GM23338 (cell line): ENCODE measurements at regions not wholly inside any gene's neighbourhood (a gene's known extent, or its start where the extent isn't known, plus 50 kb on each side); places are given as distances from the start of the nearest gene placed in this dataset.

Source experiments
- CREB1 ChIP-seq: fragments of 250-450 bp; sonication (Bioruptor Pico); IDR thresholded peaks from 2 replicates; pipeline ENCODE4 v1.5.0; 2020; ENCODE audit warnings: low read depth, mild to moderate bottlenecking, moderate library complexity
- CTCF ChIP-seq, 2 experiments: fragments of 200-600 bp in 1 of 2; sonication (generic) in 1 of 2; conservative IDR thresholded peaks; 2 replicates each; pipeline versions ENCODE4 v1.5.1 to v1.6.1; 2016 to 2017; ENCODE audit warnings: antibody characterized with exemption in 2 of 2, low read depth in 2 of 2, mild to moderate bottlenecking in 2 of 2, moderate library complexity in 1 of 2
- ETS1 ChIP-seq: IDR thresholded peaks from 2 replicates; pipeline ENCODE4 v1.6.1; 2016; ENCODE audit warnings: antibody characterized with exemption
- EZH2 ChIP-seq: fragments of 200-600 bp; sonication (generic); IDR thresholded peaks from one replicate; pipeline ENCODE4 v1.8.0; 2017; ENCODE audit warnings: antibody characterized with exemption, mild to moderate bottlenecking, low read depth; ENCODE audit not compliant: unreplicated experiment
- EZH2phosphoT487 ChIP-seq: fragments of 200-600 bp; sonication (generic); IDR thresholded peaks from one replicate; pipeline ENCODE4 v1.8.1; 2018; ENCODE audit warnings: antibody characterized with exemption; ENCODE audit not compliant: unreplicated experiment
- JUNB ChIP-seq: IDR thresholded peaks from one replicate; pipeline ENCODE4 v1.6.1; 2016; ENCODE audit warnings: antibody characterized with exemption; ENCODE audit not compliant: unreplicated experiment
- NANOG ChIP-seq: IDR thresholded peaks from 2 replicates; pipeline ENCODE4 v1.6.1; 2016; ENCODE audit warnings: antibody characterized with exemption, borderline replicate concordance
- POLR2AphosphoS5 ChIP-seq: IDR thresholded peaks from 2 replicates; pipeline ENCODE4 v1.6.1; 2016; ENCODE audit warnings: antibody characterized with exemption, low read depth
- STAT1 ChIP-seq: IDR thresholded peaks from one replicate; pipeline ENCODE4 v1.6.1; 2016; ENCODE audit warnings: antibody characterized with exemption; ENCODE audit not compliant: unreplicated experiment
- ZNF114 ChIP-seq: fragments of 250-450 bp; sonication (Bioruptor Pico); IDR thresholded peaks from 2 replicates; pipeline ENCODE4 v1.5.0; 2020; ENCODE audit warnings: mild to moderate bottlenecking, moderate library complexity
- ZNF331 ChIP-seq: fragments of 250-450 bp; sonication (Bioruptor Pico); IDR thresholded peaks from 2 replicates; pipeline ENCODE4 v1.5.0; 2020; ENCODE audit warnings: low read depth, mild to moderate bottlenecking, moderate library complexity
- ZNF462 ChIP-seq: fragments of 250-450 bp; sonication (Bioruptor Pico); IDR thresholded peaks from 2 replicates; pipeline ENCODE4 v1.5.0; 2020; ENCODE audit warnings: mild to moderate bottlenecking, moderate library complexity
- TF ChIP-seq, protein P1 (sequence below): IDR thresholded peaks from one replicate; pipeline ENCODE4 v1.6.1; 2018; ENCODE audit warnings: antibody characterized with exemption; ENCODE audit not compliant: unreplicated experiment

- TF ChIP-seq CTCF (conservative IDR thresholded peaks at IDR 0.05; ENCODE audit: low read depth in 2 of 2) (no peak), CREB1 (CRISPR knock-in tag) (no peak), JUNB (no peak), POLR2AphosphoS5 (no peak), EZH2 (no peak), ZNF331 (no peak), ZNF114 (CRISPR knock-in tag) (no peak), EZH2phosphoT487 (no peak), ZNF462 (CRISPR knock-in tag) (no peak), ETS1 (no peak), STAT1 (no peak), NANOG (no peak)
- TF ChIP-seq, protein P1, sequence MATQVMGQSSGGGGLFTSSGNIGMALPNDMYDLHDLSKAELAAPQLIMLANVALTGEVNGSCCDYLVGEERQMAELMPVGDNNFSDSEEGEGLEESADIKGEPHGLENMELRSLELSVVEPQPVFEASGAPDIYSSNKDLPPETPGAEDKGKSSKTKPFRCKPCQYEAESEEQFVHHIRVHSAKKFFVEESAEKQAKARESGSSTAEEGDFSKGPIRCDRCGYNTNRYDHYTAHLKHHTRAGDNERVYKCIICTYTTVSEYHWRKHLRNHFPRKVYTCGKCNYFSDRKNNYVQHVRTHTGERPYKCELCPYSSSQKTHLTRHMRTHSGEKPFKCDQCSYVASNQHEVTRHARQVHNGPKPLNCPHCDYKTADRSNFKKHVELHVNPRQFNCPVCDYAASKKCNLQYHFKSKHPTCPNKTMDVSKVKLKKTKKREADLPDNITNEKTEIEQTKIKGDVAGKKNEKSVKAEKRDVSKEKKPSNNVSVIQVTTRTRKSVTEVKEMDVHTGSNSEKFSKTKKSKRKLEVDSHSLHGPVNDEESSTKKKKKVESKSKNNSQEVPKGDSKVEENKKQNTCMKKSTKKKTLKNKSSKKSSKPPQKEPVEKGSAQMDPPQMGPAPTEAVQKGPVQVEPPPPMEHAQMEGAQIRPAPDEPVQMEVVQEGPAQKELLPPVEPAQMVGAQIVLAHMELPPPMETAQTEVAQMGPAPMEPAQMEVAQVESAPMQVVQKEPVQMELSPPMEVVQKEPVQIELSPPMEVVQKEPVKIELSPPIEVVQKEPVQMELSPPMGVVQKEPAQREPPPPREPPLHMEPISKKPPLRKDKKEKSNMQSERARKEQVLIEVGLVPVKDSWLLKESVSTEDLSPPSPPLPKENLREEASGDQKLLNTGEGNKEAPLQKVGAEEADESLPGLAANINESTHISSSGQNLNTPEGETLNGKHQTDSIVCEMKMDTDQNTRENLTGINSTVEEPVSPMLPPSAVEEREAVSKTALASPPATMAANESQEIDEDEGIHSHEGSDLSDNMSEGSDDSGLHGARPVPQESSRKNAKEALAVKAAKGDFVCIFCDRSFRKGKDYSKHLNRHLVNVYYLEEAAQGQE: no peak
Observed at GRCh38 chr16:26651464-26651863, 415.3 kb upstream of the C16orf82 start.
